ENCODE measurements at regions not wholly inside any gene's neighbourhood (a gene's known extent, or its start where the extent isn't known, plus 50 kb on each side); places are given as distances from the start of the nearest gene placed in this dataset.

DNA sequence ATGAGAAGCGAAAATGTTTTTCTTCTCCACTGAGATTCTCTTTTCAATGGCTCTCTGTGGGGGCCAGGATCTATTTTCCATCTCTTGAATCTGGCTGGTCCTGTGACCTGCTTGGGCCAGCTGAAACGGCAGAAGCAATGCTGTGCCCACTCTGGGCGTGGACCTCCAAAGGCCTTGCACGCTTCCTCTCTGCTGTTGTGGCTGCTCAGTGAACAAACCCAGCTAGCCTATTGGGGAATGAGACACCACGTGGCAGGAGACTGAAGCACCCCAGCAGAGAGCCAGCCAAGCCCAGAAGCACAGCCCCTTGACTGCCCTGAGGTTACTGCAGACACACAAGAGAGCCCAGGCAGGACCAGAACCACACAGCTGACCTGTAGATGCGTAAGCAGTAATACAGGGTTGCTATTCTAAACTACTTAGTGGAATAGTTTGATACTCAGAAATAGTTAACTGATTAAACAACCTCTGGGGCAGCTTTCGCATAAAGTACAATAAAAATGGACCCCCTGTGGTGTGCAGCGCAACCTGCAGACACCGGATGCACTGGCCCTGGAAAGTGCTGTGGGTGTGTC, 221.7 kb upstream of the SH3BP4 start:
- CTCF ChIA-PET: no interaction called here
- POLR2A ChIA-PET: no interaction called here
- Mint-ChIP-seq H3K4me1 (ENCODE audit: low read depth, unreplicated experiment) (no peaks in the 10 kb centered on the region), H3K36me3 (ENCODE audit: insufficient read depth, unreplicated experiment) (no peaks in the 10 kb centered on the region), H3K4me3 (ENCODE audit: unreplicated experiment) (no peak overlapping the region), H3K9me3 (ENCODE audit: unreplicated experiment) (peaks cover 10% of the 10 kb centered on the region), H3K27ac (ENCODE audit: unreplicated experiment) (no peak overlapping the region), H3K27me3 (ENCODE audit: insufficient read depth, unreplicated experiment) (no peaks in the 10 kb centered on the region)
- Histone ChIP-seq H3K9me3 (no peaks in the 10 kb centered on the region), H3K4me3 (ENCODE audit: low read depth, low read length) (no peak overlapping the region), H3K27me3 (replicated peaks; ENCODE audit: control insufficient read depth, insufficient read depth, low read length) (no peaks in the 10 kb centered on the region), H3K4me1 (no peaks in the 10 kb centered on the region), H3K36me3 (ENCODE audit: control insufficient read depth, insufficient read depth, low read length) (no peaks in the 10 kb centered on the region)
- intact Hi-C loops (cut with micrococcal nuclease; ENCODE audit: unreplicated experiment): no loop called here
- no TSS peak for BruUV-seq (replicated peaks)
- no peak for DNase-seq
- TF ChIP-seq, protein P1, sequence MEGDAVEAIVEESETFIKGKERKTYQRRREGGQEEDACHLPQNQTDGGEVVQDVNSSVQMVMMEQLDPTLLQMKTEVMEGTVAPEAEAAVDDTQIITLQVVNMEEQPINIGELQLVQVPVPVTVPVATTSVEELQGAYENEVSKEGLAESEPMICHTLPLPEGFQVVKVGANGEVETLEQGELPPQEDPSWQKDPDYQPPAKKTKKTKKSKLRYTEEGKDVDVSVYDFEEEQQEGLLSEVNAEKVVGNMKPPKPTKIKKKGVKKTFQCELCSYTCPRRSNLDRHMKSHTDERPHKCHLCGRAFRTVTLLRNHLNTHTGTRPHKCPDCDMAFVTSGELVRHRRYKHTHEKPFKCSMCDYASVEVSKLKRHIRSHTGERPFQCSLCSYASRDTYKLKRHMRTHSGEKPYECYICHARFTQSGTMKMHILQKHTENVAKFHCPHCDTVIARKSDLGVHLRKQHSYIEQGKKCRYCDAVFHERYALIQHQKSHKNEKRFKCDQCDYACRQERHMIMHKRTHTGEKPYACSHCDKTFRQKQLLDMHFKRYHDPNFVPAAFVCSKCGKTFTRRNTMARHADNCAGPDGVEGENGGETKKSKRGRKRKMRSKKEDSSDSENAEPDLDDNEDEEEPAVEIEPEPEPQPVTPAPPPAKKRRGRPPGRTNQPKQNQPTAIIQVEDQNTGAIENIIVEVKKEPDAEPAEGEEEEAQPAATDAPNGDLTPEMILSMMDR (IDR thresholded peaks at IDR 0.05; ENCODE audit: insufficient read depth in 1 of 2, low read depth in 1 of 2, low read length in 1 of 2, severe bottlenecking in 1 of 2, unreplicated experiment in 1 of 2): no peak

- Mint-ChIP-seq H3K9me3 (ENCODE audit: unreplicated experiment) (peaks cover 10% of the 10 kb centered on the region), H3K27ac (ENCODE audit: unreplicated experiment) (no peak overlapping the region)
These were observed 226.1 kb upstream of the SH3BP4 start for GRCh38 chr2:234725528-234726264.

GRCh38 chr2:234724850-234725249, 227.0 kb upstream of the SH3BP4 start:
- no peak overlapping the region for H3K27ac Mint-ChIP-seq (ENCODE audit: unreplicated experiment)
- Histone ChIP-seq H3K4me1 (no peaks in the 10 kb centered on the region), H3K27me3 (replicated peaks; ENCODE audit: control insufficient read depth, insufficient read depth, low read length) (no peaks in the 10 kb centered on the region), H3K4me3 (ENCODE audit: low read depth, low read length) (no peak overlapping the region), H3K36me3 (ENCODE audit: control insufficient read depth, insufficient read depth, low read length) (no peaks in the 10 kb centered on the region), H3K9me3 (no peaks in the 10 kb centered on the region)
- TF ChIP-seq, protein P1 (IDR thresholded peaks at IDR 0.05; ENCODE audit: insufficient read depth in 1 of 2, low read depth in 1 of 2, low read length in 1 of 2, severe bottlenecking in 1 of 2, unreplicated experiment in 1 of 2): no peak
- H3K4me1 Mint-ChIP-seq (ENCODE audit: low read depth, unreplicated experiment): no peaks in the 10 kb centered on the region
- H3K27me3 Mint-ChIP-seq (ENCODE audit: insufficient read depth, unreplicated experiment): no peaks in the 10 kb centered on the region
- ChIA-PET CTCF (no interaction called here), POLR2A (no interaction called here)
- peaks cover 10% of the 10 kb centered on the region for H3K9me3 Mint-ChIP-seq (ENCODE audit: unreplicated experiment)
- DNase-seq: no peak
- BruUV-seq (replicated peaks): no TSS peak
- intact Hi-C loops (cut with micrococcal nuclease; ENCODE audit: unreplicated experiment): no loop called here
- no peak overlapping the region for H3K4me3 Mint-ChIP-seq (ENCODE audit: unreplicated experiment)
- no peaks in the 10 kb centered on the region for H3K36me3 Mint-ChIP-seq (ENCODE audit: insufficient read depth, unreplicated experiment)

More at GRCh38 chr2:234725528-234726264, 226.1 kb upstream of the SH3BP4 start:
- Histone ChIP-seq H3K4me1 (no peaks in the 10 kb centered on the region), H3K4me3 (ENCODE audit: low read depth, low read length) (no peak overlapping the region), H3K27me3 (replicated peaks; ENCODE audit: control insufficient read depth, insufficient read depth, low read length) (no peaks in the 10 kb centered on the region), H3K36me3 (ENCODE audit: control insufficient read depth, insufficient read depth, low read length) (no peaks in the 10 kb centered on the region), H3K9me3 (no peaks in the 10 kb centered on the region)
- no TSS peak for BruUV-seq (replicated peaks)
- Mint-ChIP-seq H3K27me3 (ENCODE audit: insufficient read depth, unreplicated experiment) (no peaks in the 10 kb centered on the region), H3K4me1 (ENCODE audit: low read depth, unreplicated experiment) (no peaks in the 10 kb centered on the region), H3K4me3 (ENCODE audit: unreplicated experiment) (no peak overlapping the region), H3K36me3 (ENCODE audit: insufficient read depth, unreplicated experiment) (no peaks in the 10 kb centered on the region)
- DNase-seq: no peak
- ChIA-PET CTCF (no interaction called here), POLR2A (no interaction called here)
- TF ChIP-seq, protein P1 (IDR thresholded peaks at IDR 0.05; ENCODE audit: insufficient read depth in 1 of 2, low read depth in 1 of 2, low read length in 1 of 2, severe bottlenecking in 1 of 2, unreplicated experiment in 1 of 2): no peak
- intact Hi-C loops (cut with micrococcal nuclease; ENCODE audit: unreplicated experiment): no loop called here
